ENCODE measurements at regions not wholly inside any gene's neighbourhood (a gene's known extent, or its start where the extent isn't known, plus 50 kb on each side); places are given as distances from the start of the nearest gene placed in this dataset.

- no peak for DNase-seq (ENCODE audit: low spot score)
Observed at GRCh38 chr9:31089549-31090221, 1294.8 kb upstream of the ACO1 start.

GRCh38 chr9:31100311-31100710 lies 1284.1 kb upstream of the ACO1 start:
- no peak for DNase-seq (ENCODE audit: low spot score)

GRCh38 chr9:31103836-31104235 lies 1280.6 kb upstream of the ACO1 start:
- DNase-seq (ENCODE audit: low spot score): no peak

GRCh38 chr9:31104249-31104648 lies 1280.2 kb upstream of the ACO1 start:
- DNase-seq (ENCODE audit: low spot score): no peak

GRCh38 chr9:31112491-31112890 lies 1272.0 kb upstream of the ACO1 start:
- no peak for DNase-seq (ENCODE audit: low spot score)

GRCh38 chr9:31114346-31114745 lies 1270.1 kb upstream of the ACO1 start:
- DNase-seq (ENCODE audit: low spot score): no peak

- DNase-seq (ENCODE audit: low spot score): no peak
Observed at GRCh38 chr9:31119890-31120454, 1264.5 kb upstream of the ACO1 start.

GRCh38 chr9:31124389-31124788 lies 1260.1 kb upstream of the ACO1 start:
- DNase-seq (ENCODE audit: low spot score): no peak

- no peak for DNase-seq (ENCODE audit: low spot score)
Observed at GRCh38 chr9:31135567-31135966, 1248.9 kb upstream of the ACO1 start.

GRCh38 chr9:31136524-31136923 lies 1247.9 kb upstream of the ACO1 start:
- no peak for DNase-seq (ENCODE audit: low spot score)

- DNase-seq (ENCODE audit: low spot score): no peak
Observed at GRCh38 chr9:31137176-31138160, 1247.0 kb upstream of the ACO1 start.

GRCh38 chr9:31140316-31140715 lies 1244.1 kb upstream of the ACO1 start:
- DNase-seq (ENCODE audit: low spot score): no peak

- DNase-seq (ENCODE audit: low spot score): no peak
Observed at GRCh38 chr9:31142456-31142855, 1242.0 kb upstream of the ACO1 start.

GRCh38 chr9:31144614-31145013 lies 1239.8 kb upstream of the ACO1 start:
- DNase-seq (ENCODE audit: low spot score): no peak

GRCh38 chr9:31146485-31147166 lies 1237.8 kb upstream of the ACO1 start:
- no peak for DNase-seq (ENCODE audit: low spot score)

GRCh38 chr9:31153250-31153840 lies 1231.1 kb upstream of the ACO1 start:
- DNase-seq (ENCODE audit: low spot score): no peak

- no peak for DNase-seq (ENCODE audit: low spot score)
Observed at GRCh38 chr9:31166516-31166915, 1217.9 kb upstream of the ACO1 start.

- DNase-seq (ENCODE audit: low spot score): no peak
Observed at GRCh38 chr9:31168161-31168560, 1216.3 kb upstream of the ACO1 start.

GRCh38 chr9:31174681-31175080 lies 1209.8 kb upstream of the ACO1 start:
- DNase-seq (ENCODE audit: low spot score): no peak

- DNase-seq (ENCODE audit: low spot score): no peak
Observed at GRCh38 chr9:31183866-31184265, 1200.6 kb upstream of the ACO1 start.

GRCh38 chr9:31185831-31186230 lies 1198.6 kb upstream of the ACO1 start:
- no peak for DNase-seq (ENCODE audit: low spot score)

GRCh38 chr9:31188496-31188895 lies 1195.9 kb upstream of the ACO1 start:
- DNase-seq (ENCODE audit: low spot score): no peak

Data from left forelimb (tissue), 1 donor.